Ramos (cell line): ENCODE measurements at regions not wholly inside any gene's neighbourhood (a gene's known extent, or its start where the extent isn't known, plus 50 kb on each side); places are given as distances from the start of the nearest gene placed in this dataset.
"Not testable (repeated sequence)": the region's sequence is repeated elsewhere in the genome, so short reads cannot be mapped to it uniquely, and the experiment has no call there.

Experiments used
- in situ Hi-C: fragments of 300-500 bp; cut with MboI; formaldehyde crosslinking; loops from one replicate; pipeline ENCODE4 v1.14.3; 2022; ENCODE audit warnings: low sequenced_read_pairs; ENCODE audit not compliant: unreplicated experiment

DNA sequence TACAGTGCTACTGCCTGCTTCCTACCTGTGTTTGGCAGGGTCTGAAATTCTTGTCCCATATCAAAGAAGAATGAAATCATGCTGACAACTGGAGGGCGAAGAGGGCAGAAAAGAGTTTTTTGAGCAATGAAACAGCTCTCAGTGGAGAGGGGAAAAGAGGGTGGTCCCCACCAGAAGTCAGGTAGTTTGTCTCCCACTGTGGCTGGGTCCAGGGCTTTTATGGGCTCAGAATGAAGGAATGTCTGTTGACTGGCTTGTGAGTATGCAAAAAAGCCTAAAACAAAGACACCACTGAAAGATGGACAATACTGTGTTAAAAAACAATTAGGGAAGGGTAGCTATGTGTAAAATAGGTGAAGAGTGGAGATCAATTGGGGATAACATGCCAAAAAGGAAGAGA is 115.0 kb downstream of the ADAM29 start:
- in situ Hi-C loops: no loop called here

DNA sequence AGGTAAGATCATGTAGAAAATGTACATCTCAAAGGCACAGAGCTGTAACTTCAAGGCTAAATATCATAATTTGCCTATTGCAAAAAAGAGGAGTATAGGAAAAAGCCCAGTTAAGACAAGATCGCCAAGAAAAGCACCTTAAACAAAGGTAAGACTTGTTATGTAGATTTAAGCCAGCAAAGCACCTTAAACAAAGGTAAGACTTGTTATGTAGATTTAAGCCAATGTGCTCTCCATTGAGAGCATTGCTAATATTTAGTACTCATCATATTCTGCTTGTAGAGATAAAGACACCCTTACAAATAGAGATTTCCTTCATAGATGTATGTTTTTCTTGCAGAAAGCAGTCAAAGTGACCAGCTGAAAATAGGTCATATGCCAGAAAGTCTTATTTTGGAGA is 115.8 kb downstream of the ADAM29 start:
- in situ Hi-C loops: no loop called here

DNA sequence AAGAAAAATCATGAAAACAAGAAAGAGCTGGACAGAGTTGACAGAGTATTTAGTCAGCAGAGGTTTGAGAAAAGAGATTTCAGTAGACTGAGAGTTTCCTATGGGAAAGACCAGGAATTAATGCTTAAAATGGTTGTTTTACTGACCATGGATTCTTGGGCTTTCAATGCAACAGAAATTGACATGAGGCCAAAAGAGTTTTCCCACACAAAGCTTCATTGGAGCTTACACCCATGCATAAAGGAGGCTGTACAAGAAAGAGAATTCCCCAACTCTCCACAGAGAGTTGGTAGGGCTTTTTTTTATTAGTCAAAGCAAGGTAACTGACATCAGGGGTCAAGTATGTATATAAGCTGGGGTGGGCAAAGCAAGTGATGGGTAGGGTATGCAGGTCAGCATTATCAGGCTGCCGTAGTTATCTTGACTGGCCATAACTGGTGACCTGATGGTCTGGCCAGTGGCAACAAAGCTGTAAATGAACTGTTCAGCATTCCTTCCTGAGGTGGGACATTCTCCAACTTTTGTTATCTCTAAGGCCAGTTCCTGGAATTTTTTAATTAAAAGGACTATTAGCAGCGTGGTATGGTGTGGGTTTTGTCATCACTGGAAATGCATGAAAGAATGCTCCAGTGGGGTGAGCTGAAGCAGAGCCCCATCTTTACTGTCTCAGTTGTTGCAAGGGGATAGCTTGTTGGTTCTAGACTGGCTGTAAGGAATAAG is 117.0 kb downstream of the ADAM29 start:
- in situ Hi-C loops: no loop called here

DNA sequence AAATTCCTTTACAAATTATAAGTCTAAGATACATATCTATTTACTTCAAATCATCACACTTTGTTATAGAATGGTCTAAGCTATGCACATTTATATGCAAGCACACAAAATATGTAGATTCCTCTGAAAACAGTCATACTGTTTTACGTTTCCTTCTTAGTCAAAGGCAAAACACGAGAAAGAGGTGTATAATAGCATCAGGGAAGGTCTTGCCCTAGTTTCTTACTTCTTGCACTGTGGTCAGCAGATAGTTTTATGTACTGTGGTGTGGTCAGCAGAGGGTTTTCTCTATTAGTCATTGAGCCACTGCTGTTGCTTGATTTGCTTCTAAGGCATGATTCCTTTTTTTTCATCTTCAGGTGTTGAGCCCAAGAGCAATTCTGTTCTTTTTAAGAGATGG is 117.7 kb downstream of the ADAM29 start:
- in situ Hi-C loops: no loop called here

DNA sequence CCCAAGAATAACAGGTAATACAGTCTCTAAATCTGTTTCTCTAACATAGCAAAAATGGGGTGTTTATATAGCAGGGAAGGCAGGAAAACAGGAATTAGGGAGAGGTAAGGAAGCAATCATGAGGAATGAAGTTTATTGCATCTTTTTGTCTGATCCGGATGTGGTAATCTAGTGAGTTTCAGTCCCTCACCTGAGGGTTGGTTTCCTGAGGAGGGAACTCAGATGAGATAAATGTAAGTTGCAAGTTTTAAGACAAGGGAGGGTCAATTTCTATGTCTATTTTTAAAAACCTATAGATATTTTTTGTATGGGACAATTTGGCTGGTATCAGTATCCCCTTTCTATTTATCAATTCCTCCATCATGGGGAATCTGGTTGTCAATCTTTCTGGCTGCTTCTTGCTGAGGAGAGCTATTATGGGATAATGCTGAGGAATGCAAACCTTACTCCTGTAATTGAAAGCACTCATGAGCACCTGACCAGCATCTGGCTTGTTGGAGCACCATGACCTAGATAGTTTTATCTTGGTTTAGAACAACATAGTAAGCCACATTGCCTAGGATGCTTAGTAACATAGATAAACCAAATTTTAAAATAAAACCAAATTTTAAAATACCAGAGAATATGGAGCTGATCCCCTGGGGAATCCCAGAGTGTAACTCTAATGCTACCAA is 130.1 kb downstream of the ADAM29 start:
- in situ Hi-C loops: no loop called here

DNA sequence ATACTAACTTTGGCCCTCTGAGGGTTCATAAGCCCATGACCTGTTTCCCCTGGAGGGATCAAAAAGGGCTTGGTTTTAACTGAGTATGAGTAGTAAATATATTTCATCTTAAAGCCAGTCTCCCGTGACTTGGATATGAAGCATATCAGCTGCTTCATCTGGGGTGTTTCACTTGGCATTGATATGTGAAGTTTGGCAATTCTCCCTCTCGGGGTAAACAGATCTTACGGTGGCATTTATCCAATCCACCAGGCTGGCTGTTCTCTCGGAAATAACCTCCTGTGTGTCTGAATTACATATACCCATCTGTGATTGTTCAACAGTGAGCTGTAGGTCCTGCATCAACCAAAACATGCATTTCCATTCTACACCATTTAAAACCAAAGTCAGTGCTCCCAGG is 130.7 kb downstream of the ADAM29 start:
- in situ Hi-C loops: no loop called here

DNA sequence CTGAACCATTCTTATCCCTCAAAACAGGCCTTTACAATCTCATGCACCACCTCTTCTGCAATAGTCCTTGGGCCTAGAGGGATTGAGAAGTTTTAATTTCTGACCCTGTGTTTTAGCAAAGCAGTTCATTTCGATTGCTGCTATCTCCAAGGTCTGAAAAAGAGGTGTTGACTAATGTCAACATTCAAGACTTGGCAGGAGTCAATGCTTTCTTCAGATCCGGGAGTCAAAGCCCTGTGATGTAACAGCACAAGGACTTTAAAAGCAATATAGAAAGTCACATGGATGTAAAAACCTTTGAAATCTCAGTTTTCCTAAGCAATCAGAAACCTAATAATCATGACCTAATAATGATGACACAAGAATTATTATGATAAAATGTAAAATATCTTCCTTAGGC is 133.8 kb downstream of the ADAM29 start:
- in situ Hi-C loops: no loop called here

- in situ Hi-C loops: no loop called here
Measured at GRCh38 chr4:175054980-175055379, 136.8 kb downstream of the ADAM29 start.

DNA sequence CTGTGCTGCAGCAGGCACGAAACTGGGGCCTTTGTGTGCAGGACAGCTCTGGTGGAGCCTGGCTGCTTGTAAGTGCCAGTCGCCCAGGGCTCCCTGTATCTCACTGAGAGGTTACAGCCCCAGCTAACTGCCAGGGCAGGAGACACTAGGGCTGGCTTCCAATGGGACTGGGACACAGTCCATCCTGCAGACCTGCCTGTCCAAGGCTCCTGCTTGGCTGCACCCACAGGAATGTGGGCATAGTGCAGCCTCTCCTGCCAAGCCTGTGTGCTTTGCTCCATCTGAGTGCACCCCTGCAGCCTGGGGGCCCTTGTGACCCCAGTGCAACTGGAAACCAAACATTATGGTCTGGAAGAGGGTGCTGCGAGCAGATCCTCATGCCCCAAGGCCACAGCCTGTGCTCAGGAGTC is 144.0 kb downstream of the ADAM29 start:
- in situ Hi-C loops: no loop called here

DNA sequence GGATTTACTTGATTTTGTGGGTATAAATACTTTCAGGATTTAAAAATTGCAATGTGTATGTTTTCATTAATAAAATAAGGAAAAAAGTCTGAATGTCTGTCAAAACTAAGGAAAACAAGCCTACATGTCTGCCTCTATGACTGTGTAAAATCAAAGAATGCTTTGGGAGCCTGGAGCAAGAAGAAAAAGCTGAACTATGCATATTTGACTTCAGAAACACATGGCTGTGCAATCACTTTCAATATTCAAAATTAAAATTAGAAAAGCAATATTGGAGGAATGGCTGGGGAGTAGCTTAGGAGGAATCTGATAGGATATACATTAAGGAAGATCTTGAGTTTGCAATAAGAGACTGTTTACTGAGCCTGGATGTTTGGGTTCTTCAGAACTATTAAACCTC is 147.1 kb downstream of the ADAM29 start:
- in situ Hi-C loops: no loop called here

GRCh38 chr4:175066923-175067627 is 148.9 kb downstream of the ADAM29 start:
- in situ Hi-C loops: no loop called here

DNA sequence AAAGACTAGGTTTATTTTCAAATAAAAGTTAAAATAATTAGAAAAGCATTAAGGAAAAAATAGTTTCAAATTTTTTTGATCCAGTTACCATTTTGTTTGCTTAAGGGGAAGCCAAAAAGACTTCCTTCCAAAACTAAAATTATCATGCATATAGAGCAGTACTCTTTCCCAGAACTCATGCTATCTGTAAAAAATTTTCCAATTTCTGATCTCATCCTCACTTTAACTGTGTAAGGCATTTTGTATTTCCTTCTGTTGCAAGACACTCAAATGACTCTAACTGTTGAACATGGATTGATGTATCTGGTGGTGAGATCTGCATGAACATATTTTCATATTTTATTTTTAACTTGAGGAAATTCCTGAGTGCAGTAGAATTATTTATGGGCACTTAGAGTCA is 150.1 kb downstream of the ADAM29 start:
- in situ Hi-C loops: no loop called here

DNA sequence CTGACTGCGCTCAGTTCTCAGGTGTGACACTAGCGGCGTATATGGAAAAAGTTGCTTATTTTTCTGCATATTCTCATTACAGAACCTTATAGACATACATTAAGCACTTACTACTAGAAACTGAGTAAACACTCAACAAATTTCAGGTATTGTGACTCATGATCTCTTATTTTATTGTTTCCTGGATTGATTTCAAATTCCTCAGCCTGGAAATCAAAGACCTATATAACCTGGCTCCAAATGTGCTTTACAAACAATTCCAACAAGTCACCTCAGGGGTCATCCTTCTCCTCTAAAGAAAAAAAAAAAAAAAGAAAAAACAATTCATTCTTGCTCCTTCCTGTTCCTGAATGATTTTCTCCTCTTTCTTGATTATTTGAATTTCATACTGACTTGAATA is 152.3 kb downstream of the ADAM29 start:
- in situ Hi-C loops: no loop called here

DNA sequence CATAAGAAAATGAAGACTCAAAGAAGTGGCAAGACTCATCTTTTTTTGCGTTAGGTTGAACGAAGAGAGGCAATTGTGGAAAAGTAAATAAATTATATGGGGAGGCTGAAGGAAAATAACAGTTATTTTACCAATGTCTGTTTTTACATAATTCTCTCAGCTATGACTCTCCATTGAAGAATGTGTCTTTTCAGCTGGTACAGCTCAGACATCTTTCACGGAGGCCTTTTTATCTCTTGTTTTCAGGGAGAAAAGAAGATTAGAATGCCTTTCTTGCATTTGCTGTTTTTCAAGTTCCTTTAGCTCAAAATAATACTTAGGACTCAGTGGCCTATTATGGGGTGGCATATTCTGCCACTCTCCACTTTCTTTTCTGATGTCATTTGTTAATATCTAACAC is 153.0 kb downstream of the ADAM29 start:
- in situ Hi-C loops: no loop called here

GRCh38 chr4:175087145-175087544 is 169.0 kb downstream of the ADAM29 start:
- in situ Hi-C loops: no loop called here

GRCh38 chr4:175090116-175090515 is 172.0 kb downstream of the ADAM29 start:
- in situ Hi-C loops: no loop called here

GRCh38 chr4:175091649-175092048 is 173.5 kb downstream of the ADAM29 start:
- in situ Hi-C loops: no loop called here

DNA sequence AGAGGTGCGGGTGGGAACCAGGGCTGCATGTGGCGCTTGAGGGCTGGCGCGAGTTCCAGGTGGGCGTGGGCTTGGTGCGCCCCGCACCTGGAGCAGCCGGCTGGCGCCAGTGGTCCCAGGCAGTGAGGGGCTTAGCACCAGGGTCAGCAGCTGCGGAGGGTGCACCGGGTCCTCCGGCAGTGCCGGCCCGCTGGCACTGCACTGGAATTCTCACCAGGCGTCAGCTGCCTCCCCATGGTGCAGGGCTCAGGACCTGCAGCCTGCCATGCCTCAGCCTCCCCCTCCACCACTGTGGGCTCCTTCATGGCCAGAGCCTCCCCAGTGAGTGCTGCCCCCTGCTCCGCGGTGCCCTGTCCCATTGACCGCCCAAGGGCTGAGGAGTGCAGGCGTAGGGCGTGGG is 174.0 kb downstream of the ADAM29 start:
- in situ Hi-C loops: no loop called here

DNA sequence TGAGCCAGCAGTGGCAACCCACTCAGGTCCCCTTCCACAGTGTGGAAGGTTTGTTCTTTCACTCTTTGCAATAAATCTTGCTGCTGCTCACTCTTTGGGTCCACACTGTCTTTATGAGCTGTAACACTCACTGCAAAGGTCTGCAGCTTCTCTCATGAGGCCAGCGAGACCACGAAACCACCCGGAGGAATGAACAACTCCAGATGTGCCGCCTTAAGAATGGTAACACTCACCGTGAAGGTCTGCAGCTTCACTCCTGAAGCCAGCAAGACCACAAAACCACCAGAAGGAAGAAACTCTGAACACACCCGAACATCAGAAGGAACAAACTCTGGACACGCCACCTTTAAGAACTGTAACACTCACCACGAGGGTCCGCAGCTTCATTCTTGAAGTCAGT is 174.9 kb downstream of the ADAM29 start:
- in situ Hi-C loops: not testable (repeated sequence)

GRCh38 chr4:175103403-175103802 is 185.2 kb downstream of the ADAM29 start:
- in situ Hi-C loops: no loop called here

DNA sequence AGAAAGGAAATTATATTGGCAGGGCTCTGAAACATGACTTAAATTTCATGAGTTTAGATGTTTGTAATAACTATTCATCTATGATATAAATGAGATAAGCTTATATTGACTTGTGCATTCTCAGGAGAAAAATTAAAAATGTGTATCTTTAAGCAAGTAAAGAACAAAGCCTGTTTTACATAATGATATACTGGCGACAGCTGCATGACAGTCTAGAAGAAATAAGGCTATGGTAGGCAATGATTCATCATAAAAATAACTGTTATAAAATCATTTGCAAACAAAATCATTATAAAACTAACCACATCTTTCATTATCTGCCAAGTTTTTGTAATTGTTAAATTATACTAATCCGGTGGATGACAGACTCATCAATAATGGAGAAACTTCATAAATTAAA is 188.1 kb downstream of the ADAM29 start:
- in situ Hi-C loops: no loop called here

GRCh38 chr4:175109933-175110332 is 191.8 kb downstream of the ADAM29 start:
- in situ Hi-C loops: no loop called here
